ENCODE measurements at regions not wholly inside any gene's neighbourhood (a gene's known extent, or its start where the extent isn't known, plus 50 kb on each side); places are given as distances from the start of the nearest gene placed in this dataset.

- H4K20me1 ChIP-seq (ENCODE audit: control insufficient read depth, insufficient read depth, low read depth, low read length) = no peaks in the 10 kb centered on the region
- TF ChIP-seq CTCF (IDR thresholded peaks at IDR 0.05; ENCODE audit: low read depth, low read length, poor library complexity, severe bottlenecking) (no peak), EZH2phosphoT487 (IDR thresholded peaks at IDR 0.05; ENCODE audit: borderline replicate concordance, low read length) (no peak)
- no peak overlapping the region for H3K4me3 ChIP-seq (ENCODE audit: low read length)
- H3K36me3 ChIP-seq (ENCODE audit: control insufficient read depth, low read length) = no peaks in the 10 kb centered on the region
- no peaks in the 10 kb centered on the region for H3F3A ChIP-seq (ENCODE audit: control insufficient read depth, insufficient read depth)
- no peaks in the 10 kb centered on the region for H3K79me2 ChIP-seq (ENCODE audit: control insufficient read depth, low read length)
- H3K27me3 ChIP-seq (ENCODE audit: control insufficient read depth, low read length) = no peaks in the 10 kb centered on the region
- no peak overlapping the region for H3K27ac ChIP-seq (ENCODE audit: low read depth, low read length)
- H3K9me2 ChIP-seq (replicated peaks; ENCODE audit: control insufficient read depth, low read length) = no peaks in the 10 kb centered on the region
- no peak overlapping the region for H3K4me2 ChIP-seq (ENCODE audit: low read length)
- no peaks in the 10 kb centered on the region for H3K4me1 ChIP-seq (ENCODE audit: control insufficient read depth, low read length)
- no peaks in the 10 kb centered on the region for H3K9me3 ChIP-seq (ENCODE audit: control insufficient read depth, insufficient read depth, low read length)
Observed at GRCh38 chr2:150866431-150866830, 379.0 kb upstream of the RND3 start.

GRCh38 chr2:150863691-150864090 lies 376.2 kb upstream of the RND3 start:
- no peaks in the 10 kb centered on the region for H3F3A ChIP-seq (ENCODE audit: control insufficient read depth, insufficient read depth)
- H3K4me1 ChIP-seq (ENCODE audit: control insufficient read depth, low read length) = no peaks in the 10 kb centered on the region
- H3K4me3 ChIP-seq (ENCODE audit: low read length) = no peak overlapping the region
- H3K9me2 ChIP-seq (replicated peaks; ENCODE audit: control insufficient read depth, low read length) = no peaks in the 10 kb centered on the region
- no peaks in the 10 kb centered on the region for H3K79me2 ChIP-seq (ENCODE audit: control insufficient read depth, low read length)
- no peaks in the 10 kb centered on the region for H4K20me1 ChIP-seq (ENCODE audit: control insufficient read depth, insufficient read depth, low read depth, low read length)
- H3K27ac ChIP-seq (ENCODE audit: low read depth, low read length) = no peak overlapping the region
- H3K9me3 ChIP-seq (ENCODE audit: control insufficient read depth, insufficient read depth, low read length) = no peaks in the 10 kb centered on the region
- no peaks in the 10 kb centered on the region for H3K27me3 ChIP-seq (ENCODE audit: control insufficient read depth, low read length)
- no peak for TF ChIP-seq CTCF (IDR thresholded peaks at IDR 0.05; ENCODE audit: low read depth, low read length, poor library complexity, severe bottlenecking)
- TF ChIP-seq EZH2phosphoT487 (IDR thresholded peaks at IDR 0.05; ENCODE audit: borderline replicate concordance, low read length) = no peak
- H3K36me3 ChIP-seq (ENCODE audit: control insufficient read depth, low read length) = no peaks in the 10 kb centered on the region
- no peak overlapping the region for H3K4me2 ChIP-seq (ENCODE audit: low read length)

GRCh38 chr2:150860301-150860700 lies 372.8 kb upstream of the RND3 start:
- no peaks in the 10 kb centered on the region for H3K4me1 ChIP-seq (ENCODE audit: control insufficient read depth, low read length)
- H3K27ac ChIP-seq (ENCODE audit: low read depth, low read length) = no peak overlapping the region
- H3K4me3 ChIP-seq (ENCODE audit: low read length) = no peak overlapping the region
- H3K9me2 ChIP-seq (replicated peaks; ENCODE audit: control insufficient read depth, low read length) = no peaks in the 10 kb centered on the region
- no peak for TF ChIP-seq CTCF (IDR thresholded peaks at IDR 0.05; ENCODE audit: low read depth, low read length, poor library complexity, severe bottlenecking)
- TF ChIP-seq EZH2phosphoT487 (IDR thresholded peaks at IDR 0.05; ENCODE audit: borderline replicate concordance, low read length) = no peak
- no peak overlapping the region for H3K4me2 ChIP-seq (ENCODE audit: low read length)
- H4K20me1 ChIP-seq (ENCODE audit: control insufficient read depth, insufficient read depth, low read depth, low read length) = no peaks in the 10 kb centered on the region
- H3F3A ChIP-seq (ENCODE audit: control insufficient read depth, insufficient read depth) = no peaks in the 10 kb centered on the region
- H3K27me3 ChIP-seq (ENCODE audit: control insufficient read depth, low read length) = no peaks in the 10 kb centered on the region
- H3K9me3 ChIP-seq (ENCODE audit: control insufficient read depth, insufficient read depth, low read length) = no peaks in the 10 kb centered on the region
- H3K79me2 ChIP-seq (ENCODE audit: control insufficient read depth, low read length) = no peaks in the 10 kb centered on the region
- H3K36me3 ChIP-seq (ENCODE audit: control insufficient read depth, low read length) = no peaks in the 10 kb centered on the region

GRCh38 chr2:150859877-150860276 lies 372.4 kb upstream of the RND3 start:
- Histone ChIP-seq H3K27ac (ENCODE audit: low read depth, low read length) (no peak overlapping the region), H3K27me3 (ENCODE audit: control insufficient read depth, low read length) (no peaks in the 10 kb centered on the region), H3F3A (ENCODE audit: control insufficient read depth, insufficient read depth) (no peaks in the 10 kb centered on the region), H3K36me3 (ENCODE audit: control insufficient read depth, low read length) (no peaks in the 10 kb centered on the region), H3K9me3 (ENCODE audit: control insufficient read depth, insufficient read depth, low read length) (no peaks in the 10 kb centered on the region), H3K4me1 (ENCODE audit: control insufficient read depth, low read length) (no peaks in the 10 kb centered on the region), H3K79me2 (ENCODE audit: control insufficient read depth, low read length) (no peaks in the 10 kb centered on the region), H3K4me2 (ENCODE audit: low read length) (no peak overlapping the region), H3K4me3 (ENCODE audit: low read length) (no peak overlapping the region), H3K9me2 (replicated peaks; ENCODE audit: control insufficient read depth, low read length) (no peaks in the 10 kb centered on the region), H4K20me1 (ENCODE audit: control insufficient read depth, insufficient read depth, low read depth, low read length) (no peaks in the 10 kb centered on the region)
- TF ChIP-seq EZH2phosphoT487 (IDR thresholded peaks at IDR 0.05; ENCODE audit: borderline replicate concordance, low read length) (no peak), CTCF (IDR thresholded peaks at IDR 0.05; ENCODE audit: low read depth, low read length, poor library complexity, severe bottlenecking) (no peak)

All from DOHH2 (cell line).